ENCODE measurements at regions not wholly inside any gene's neighbourhood (a gene's known extent, or its start where the extent isn't known, plus 50 kb on each side); places are given as distances from the start of the nearest gene placed in this dataset.
A peak's percentile ranks its signal among the peaks of the same experiment; 100 is the strongest.

GRCh38 chr4:77466430-77466829 is 139.2 kb upstream of the CXCL13 start:
- no peak overlapping the region for H3K4me3 ChIP-seq (ENCODE audit: low read depth, low read length)
- no peak for TF ChIP-seq CTCF (IDR thresholded peaks at IDR 0.05; ENCODE audit: low read depth, low read length, missing control alignments)
- no peak for DNase-seq (ENCODE audit: low read depth)

- no peak for DNase-seq (ENCODE audit: low read depth)
- TF ChIP-seq CTCF (IDR thresholded peaks at IDR 0.05; ENCODE audit: low read depth, low read length, missing control alignments), result no peak
- no peak overlapping the region for H3K4me3 ChIP-seq (ENCODE audit: low read depth, low read length)
These were observed 133.7 kb upstream of the CXCL13 start for GRCh38 chr4:77471821-77472495.

DNA sequence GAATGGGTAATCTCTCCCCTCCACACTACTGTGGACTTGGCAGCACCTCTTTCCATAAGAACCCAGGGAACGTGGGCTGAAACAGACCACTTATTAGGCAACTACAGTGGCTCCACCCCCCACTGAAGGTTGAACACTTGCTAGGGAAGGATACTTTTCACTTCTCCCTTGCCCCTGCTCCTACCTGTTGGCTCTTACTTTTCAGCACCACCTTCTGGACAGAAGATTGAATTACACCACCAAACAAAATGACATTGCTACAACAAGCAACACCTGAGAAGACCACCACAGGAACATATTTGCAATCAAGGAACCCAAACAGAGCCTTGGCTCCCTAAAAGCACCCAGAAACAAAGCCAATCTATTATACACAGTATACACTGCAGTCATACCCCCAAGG is 132.1 kb upstream of the CXCL13 start:
- H3K4me3 ChIP-seq (ENCODE audit: low read depth, low read length), result no peak overlapping the region
- DNase-seq (ENCODE audit: low read depth), result peak; percentile 7

GRCh38 chr4:77481856-77482255 is 123.8 kb upstream of the CXCL13 start:
- no peak overlapping the region for H3K4me3 ChIP-seq (ENCODE audit: low read depth, low read length)
- DNase-seq (ENCODE audit: low read depth), result no peak
- no peak for TF ChIP-seq CTCF (IDR thresholded peaks at IDR 0.05; ENCODE audit: low read depth, low read length, missing control alignments)

More for the DNA sequence above, 132.1 kb upstream of the CXCL13 start:
- TF ChIP-seq CTCF (IDR thresholded peaks at IDR 0.05; ENCODE audit: low read depth, low read length, missing control alignments), result peak; percentile 64

DNA sequence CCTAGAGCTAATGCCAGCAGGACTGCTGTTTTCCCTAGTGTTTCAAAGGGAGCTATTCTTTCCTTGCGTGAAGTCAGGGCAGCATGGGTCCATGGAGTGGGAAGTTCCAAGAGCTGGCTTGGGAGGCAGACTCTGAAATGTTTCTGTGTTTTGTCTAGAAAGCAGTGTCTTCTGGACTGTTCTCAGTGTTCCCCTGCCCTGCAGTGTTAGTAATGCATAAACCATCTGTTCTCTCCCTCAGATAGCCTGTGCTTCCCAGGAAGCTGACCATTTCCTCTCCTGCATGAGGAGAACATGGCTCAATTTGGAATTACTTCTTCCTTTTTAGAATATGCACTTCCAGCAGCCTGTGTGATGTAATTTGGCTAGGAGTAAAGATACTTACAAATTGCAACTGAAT is 116.7 kb upstream of the CXCL13 start:
- H3K4me3 ChIP-seq (ENCODE audit: low read depth, low read length), result no peak overlapping the region
- DNase-seq (ENCODE audit: low read depth), result no peak
- TF ChIP-seq CTCF (IDR thresholded peaks at IDR 0.05; ENCODE audit: low read depth, low read length, missing control alignments), result no peak

DNA sequence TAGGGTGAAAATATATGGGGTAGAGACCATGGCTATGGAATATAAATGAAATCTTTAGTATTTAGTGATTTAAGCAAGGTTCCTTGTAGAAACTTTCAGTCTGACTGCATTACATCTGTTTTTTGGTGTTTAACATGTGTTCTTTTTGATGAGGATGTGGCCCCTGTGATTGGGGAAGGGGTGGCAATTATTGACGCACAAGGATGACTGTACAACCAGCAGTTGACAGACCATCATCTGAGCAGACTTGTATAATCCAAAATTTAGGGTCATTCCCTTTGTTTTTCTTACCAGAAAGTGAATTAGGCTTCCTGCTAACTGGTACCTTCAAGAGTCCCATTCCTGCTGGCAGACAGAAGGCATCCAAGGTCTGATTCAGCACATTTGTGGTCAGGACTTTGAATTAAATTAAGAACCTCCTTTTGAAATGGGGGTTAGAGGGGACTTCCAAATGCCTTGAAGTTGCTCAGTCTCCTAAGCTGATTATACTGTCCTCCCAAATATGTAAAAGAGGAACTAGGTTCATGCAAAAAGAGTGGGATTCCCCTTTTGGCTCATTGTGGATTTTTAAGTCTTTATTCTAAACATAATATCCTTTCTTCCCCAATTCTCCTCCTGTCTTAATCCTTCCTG is 112.4 kb upstream of the CXCL13 start:
- no peak for DNase-seq (ENCODE audit: low read depth)
- no peak for TF ChIP-seq CTCF (IDR thresholded peaks at IDR 0.05; ENCODE audit: low read depth, low read length, missing control alignments)
- H3K4me3 ChIP-seq (ENCODE audit: low read depth, low read length), result no peak overlapping the region
